GM03348 (cell line): ENCODE measurements at regions not wholly inside any gene's neighbourhood (a gene's known extent, or its start where the extent isn't known, plus 50 kb on each side); places are given as distances from the start of the nearest gene placed in this dataset.

ENCODE experiments used
- DNase-seq: peaks from one replicate; pipeline ENCODE4 v3.0.0; 2012; ENCODE audit warnings: low spot score

GRCh38 chr11:111137846-111138245, 107.7 kb upstream of the POU2AF2 start:
- no peak for DNase-seq

- DNase-seq: no peak
These were observed 109.6 kb upstream of the POU2AF2 start for GRCh38 chr11:111135778-111136570.

- DNase-seq: no peak
These were observed 110.4 kb upstream of the POU2AF2 start for GRCh38 chr11:111135101-111135500.

GRCh38 chr11:111128076-111128870, 117.3 kb upstream of the POU2AF2 start:
- no peak for DNase-seq

GRCh38 chr11:111124724-111125123, 120.8 kb upstream of the POU2AF2 start:
- DNase-seq: no peak

- no peak for DNase-seq
These were observed 121.8 kb upstream of the POU2AF2 start for GRCh38 chr11:111123463-111124398.

GRCh38 chr11:111120696-111121302, 124.7 kb upstream of the POU2AF2 start:
- DNase-seq: no peak

GRCh38 chr11:111120161-111120560, 125.4 kb upstream of the POU2AF2 start:
- no peak for DNase-seq

- no peak for DNase-seq
These were observed 125.8 kb upstream of the POU2AF2 start for GRCh38 chr11:111119751-111120150.

GRCh38 chr11:111115890-111116289, 129.6 kb upstream of the POU2AF2 start:
- no peak for DNase-seq

- no peak for DNase-seq
These were observed 131.4 kb upstream of the POU2AF2 start for GRCh38 chr11:111114091-111114490.

GRCh38 chr11:111112614-111113013, 132.9 kb upstream of the POU2AF2 start:
- no peak for DNase-seq

- DNase-seq: no peak
These were observed 138.0 kb upstream of the POU2AF2 start for GRCh38 chr11:111107501-111107900.

- DNase-seq: no peak
These were observed 138.9 kb upstream of the POU2AF2 start for GRCh38 chr11:111106641-111107040.

- DNase-seq: no peak
These were observed 140.0 kb upstream of the POU2AF2 start for GRCh38 chr11:111105566-111105965.

GRCh38 chr11:111104185-111104584, 141.3 kb upstream of the POU2AF2 start:
- DNase-seq: no peak

- no peak for DNase-seq
These were observed 143.6 kb upstream of the POU2AF2 start for GRCh38 chr11:111101881-111102280.

- DNase-seq: no peak
These were observed 146.4 kb upstream of the POU2AF2 start for GRCh38 chr11:111099028-111099713.

GRCh38 chr11:111098091-111098490, 147.4 kb upstream of the POU2AF2 start:
- no peak for DNase-seq

GRCh38 chr11:111097191-111097590, 148.3 kb upstream of the POU2AF2 start:
- DNase-seq: no peak

GRCh38 chr11:111095327-111095726, 150.2 kb upstream of the POU2AF2 start:
- DNase-seq: no peak
